RWPE2 (cell line): ENCODE measurements at regions not wholly inside any gene's neighbourhood (a gene's known extent, or its start where the extent isn't known, plus 50 kb on each side); places are given as distances from the start of the nearest gene placed in this dataset.
"Not testable (repeated sequence)": the region's sequence is repeated elsewhere in the genome, so short reads cannot be mapped to it uniquely, and the experiment has no call there.

Experiments used
- ATAC-seq: fragments of 200-7000 bp; cut with Tn5 transposase; 3 replicates; pipeline ENCODE4 v1.9.1; 2021; ENCODE audit warnings: low read depth
- DNase-seq: peaks from one replicate; pipeline ENCODE4 v3.0.0-alpha.2; 2020; ENCODE audit warnings: low spot score
- H3K27ac ChIP-seq: fragments of 450-650 bp; 2 replicates; pipeline ENCODE4 v1.5.1; 2017; ENCODE audit warnings: mild to moderate bottlenecking; ENCODE audit not compliant: poor library complexity, severe bottlenecking
- H3K27me3 ChIP-seq: fragments of 250-450 bp; sonication (Bioruptor Pico); 2 replicates; pipeline ENCODE4 v1.5.1; 2021; ENCODE audit warnings: mild to moderate bottlenecking, moderate library complexity; ENCODE audit not compliant: insufficient read depth, poor library complexity, severe bottlenecking
- H3K36me3 ChIP-seq: fragments of 250-450 bp; sonication (Bioruptor Pico); 2 replicates; pipeline ENCODE4 v1.5.1; 2020; ENCODE audit warnings: low read depth, mild to moderate bottlenecking, moderate library complexity
- H3K4me1 ChIP-seq: fragments of 250-450 bp; sonication (Bioruptor Pico); 2 replicates; pipeline ENCODE4 v1.5.1; 2021; ENCODE audit warnings: mild to moderate bottlenecking, moderate library complexity; ENCODE audit not compliant: insufficient read depth, poor library complexity, severe bottlenecking
- H3K4me3 ChIP-seq: fragments of 250-450 bp; sonication (Bioruptor Pico); 2 replicates; pipeline ENCODE4 v1.5.1; 2021; ENCODE audit warnings: mild to moderate bottlenecking, moderate library complexity; ENCODE audit not compliant: severe bottlenecking
- H3K9me3 ChIP-seq: fragments of 250-450 bp; sonication (Bioruptor Pico); 2 replicates; pipeline ENCODE4 v1.5.1; 2021; ENCODE audit warnings: mild to moderate bottlenecking, moderate library complexity; ENCODE audit not compliant: severe bottlenecking
- CTCF ChIP-seq: fragments of 450-650 bp; IDR thresholded peaks from one replicate; pipeline ENCODE4 v1.5.1; 2017; ENCODE audit warnings: mild to moderate bottlenecking, moderate library complexity; ENCODE audit not compliant: poor library complexity, severe bottlenecking

GRCh38 chr14:106619606-106620005, 1093.2 kb downstream of the TMEM121 start:
- no peak for TF ChIP-seq CTCF
- Histone ChIP-seq H3K27me3 (peaks cover 15% of the 10 kb centered on the region), H3K4me3 (no peak overlapping the region), H3K27ac (no peak overlapping the region), H3K36me3 (no peaks in the 10 kb centered on the region), H3K4me1 (no peaks in the 10 kb centered on the region), H3K9me3 (no peaks in the 10 kb centered on the region)
- ATAC-seq: no peak
- DNase-seq: no peak

GRCh38 chr14:106620368-106620767, 1094.0 kb downstream of the TMEM121 start:
- H3K36me3 ChIP-seq: no peaks in the 10 kb centered on the region
- ATAC-seq (no peak), DNase-seq (no peak)
- no peak overlapping the region for H3K27ac ChIP-seq
- H3K4me3 ChIP-seq: no peak overlapping the region
- no peaks in the 10 kb centered on the region for H3K4me1 ChIP-seq
- no peak for TF ChIP-seq CTCF
- peaks cover 15% of the 10 kb centered on the region for H3K27me3 ChIP-seq
- H3K9me3 ChIP-seq: no peaks in the 10 kb centered on the region

GRCh38 chr14:106622200-106622745, 1095.9 kb downstream of the TMEM121 start:
- no peak overlapping the region for H3K4me3 ChIP-seq
- no peaks in the 10 kb centered on the region for H3K4me1 ChIP-seq
- H3K27me3 ChIP-seq: peaks cover 15% of the 10 kb centered on the region
- no peaks in the 10 kb centered on the region for H3K9me3 ChIP-seq
- H3K27ac ChIP-seq: no peak overlapping the region
- ATAC-seq: no peak
- no peak for DNase-seq
- TF ChIP-seq CTCF: no peak
- H3K36me3 ChIP-seq: no peaks in the 10 kb centered on the region

GRCh38 chr14:106625186-106625585, 1098.8 kb downstream of the TMEM121 start:
- H3K4me1 ChIP-seq: no peaks in the 10 kb centered on the region
- no peaks in the 10 kb centered on the region for H3K9me3 ChIP-seq
- no peak overlapping the region for H3K27ac ChIP-seq
- no peak for DNase-seq
- peaks cover 13% of the 10 kb centered on the region for H3K27me3 ChIP-seq
- TF ChIP-seq CTCF: no peak
- no peak for ATAC-seq
- H3K4me3 ChIP-seq: no peak overlapping the region
- H3K36me3 ChIP-seq: no peaks in the 10 kb centered on the region

- H3K27me3 ChIP-seq, ATAC-seq, H3K4me1 ChIP-seq, H3K4me3 ChIP-seq, H3K36me3 ChIP-seq, H3K9me3 ChIP-seq, DNase-seq, H3K27ac ChIP-seq: not testable (repeated sequence)
Observed at GRCh38 chr14:106626469-106626868, 1100.1 kb downstream of the TMEM121 start.
